ENCODE measurements at regions not wholly inside any gene's neighbourhood (a gene's known extent, or its start where the extent isn't known, plus 50 kb on each side); places are given as distances from the start of the nearest gene placed in this dataset.

GRCh38 chrX:26411045-26411444 is 195.1 kb downstream of the MAGEB5 start:
- ATAC-seq (no peak), DNase-seq (no peak)
- H3K27me3 ChIP-seq: no peaks in the 10 kb centered on the region
- no peaks in the 10 kb centered on the region for H3K36me3 ChIP-seq
- intact Hi-C loops (cut with DNase I): no loop called here
- TF ChIP-seq, protein P1, sequence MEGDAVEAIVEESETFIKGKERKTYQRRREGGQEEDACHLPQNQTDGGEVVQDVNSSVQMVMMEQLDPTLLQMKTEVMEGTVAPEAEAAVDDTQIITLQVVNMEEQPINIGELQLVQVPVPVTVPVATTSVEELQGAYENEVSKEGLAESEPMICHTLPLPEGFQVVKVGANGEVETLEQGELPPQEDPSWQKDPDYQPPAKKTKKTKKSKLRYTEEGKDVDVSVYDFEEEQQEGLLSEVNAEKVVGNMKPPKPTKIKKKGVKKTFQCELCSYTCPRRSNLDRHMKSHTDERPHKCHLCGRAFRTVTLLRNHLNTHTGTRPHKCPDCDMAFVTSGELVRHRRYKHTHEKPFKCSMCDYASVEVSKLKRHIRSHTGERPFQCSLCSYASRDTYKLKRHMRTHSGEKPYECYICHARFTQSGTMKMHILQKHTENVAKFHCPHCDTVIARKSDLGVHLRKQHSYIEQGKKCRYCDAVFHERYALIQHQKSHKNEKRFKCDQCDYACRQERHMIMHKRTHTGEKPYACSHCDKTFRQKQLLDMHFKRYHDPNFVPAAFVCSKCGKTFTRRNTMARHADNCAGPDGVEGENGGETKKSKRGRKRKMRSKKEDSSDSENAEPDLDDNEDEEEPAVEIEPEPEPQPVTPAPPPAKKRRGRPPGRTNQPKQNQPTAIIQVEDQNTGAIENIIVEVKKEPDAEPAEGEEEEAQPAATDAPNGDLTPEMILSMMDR (IDR thresholded peaks at IDR 0.05): no peak
- H3K9me3 ChIP-seq: no peaks in the 10 kb centered on the region
- no peak overlapping the region for H3K27ac ChIP-seq
- H3K4me1 ChIP-seq: no peaks in the 10 kb centered on the region
- no peak overlapping the region for H3K4me3 ChIP-seq

- H3K36me3 ChIP-seq: no peaks in the 10 kb centered on the region
- H3K4me3 ChIP-seq: no peak overlapping the region
- DNase-seq: no peak
- H3K27me3 ChIP-seq: no peaks in the 10 kb centered on the region
- H3K4me1 ChIP-seq: no peaks in the 10 kb centered on the region
- no peak for ATAC-seq
- TF ChIP-seq, protein P1 (IDR thresholded peaks at IDR 0.05): no peak
- H3K9me3 ChIP-seq: no peaks in the 10 kb centered on the region
- H3K27ac ChIP-seq: no peak overlapping the region
- intact Hi-C loops (cut with DNase I): no loop called here
Observed at GRCh38 chrX:26409636-26410035, 193.7 kb downstream of the MAGEB5 start.

GRCh38 chrX:26387906-26388305 is 171.9 kb downstream of the MAGEB5 start:
- Histone ChIP-seq H3K9me3 (no peaks in the 10 kb centered on the region), H3K4me1 (no peaks in the 10 kb centered on the region), H3K27ac (no peak overlapping the region), H3K4me3 (no peak overlapping the region), H3K36me3 (no peaks in the 10 kb centered on the region), H3K27me3 (no peaks in the 10 kb centered on the region)
- ATAC-seq: no peak
- intact Hi-C loops (cut with DNase I): no loop called here
- DNase-seq: no peak
- TF ChIP-seq, protein P1 (IDR thresholded peaks at IDR 0.05): no peak

DNA sequence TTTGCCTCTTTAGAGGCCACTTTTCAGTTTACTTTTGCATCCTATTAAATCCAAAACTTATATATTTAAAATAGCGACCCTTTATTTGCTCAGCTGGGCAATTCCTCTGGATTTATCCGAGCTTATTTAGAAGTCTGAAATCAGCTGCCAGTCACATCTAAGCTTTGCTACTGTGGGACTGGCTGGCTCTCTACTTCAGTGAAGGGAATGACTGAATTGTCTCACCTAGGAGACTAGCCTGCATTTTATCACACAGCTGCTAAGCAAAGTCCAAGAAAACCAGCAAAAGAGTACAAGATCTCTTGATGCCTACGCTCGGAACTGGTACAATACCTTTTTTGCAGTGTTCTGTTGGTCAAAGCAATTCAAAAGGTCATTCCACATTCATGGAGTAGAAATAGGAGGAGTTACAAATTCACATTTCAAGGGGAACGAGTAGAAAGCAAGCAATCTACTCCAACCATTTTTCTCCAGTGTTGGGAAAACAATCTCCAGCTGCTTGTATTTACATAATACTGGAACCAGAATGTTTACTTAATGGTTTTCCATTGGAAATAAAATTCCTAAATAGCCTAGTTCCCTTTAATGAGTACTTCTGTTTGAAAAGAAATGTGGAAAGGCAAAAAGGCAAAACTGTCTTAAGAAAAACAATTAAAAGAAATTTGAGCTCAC is 160.2 kb downstream of the MAGEB5 start:
- TF ChIP-seq, protein P1 (IDR thresholded peaks at IDR 0.05): no peak
- Histone ChIP-seq H3K9me3 (peaks cover 0 to 3% of the 10 kb centered on the region in 2 donors), H3K36me3 (no peaks in the 10 kb centered on the region), H3K4me1 (no peaks in the 10 kb centered on the region), H3K27ac (no peak overlapping the region), H3K27me3 (no peaks in the 10 kb centered on the region), H3K4me3 (no peak overlapping the region)
- ATAC-seq (no peak), DNase-seq (no peak)
- intact Hi-C loops (cut with DNase I): no loop called here

- DNase-seq (no peak), ATAC-seq (no peak)
- Histone ChIP-seq H3K27me3 (no peaks in the 10 kb centered on the region), H3K4me1 (no peaks in the 10 kb centered on the region), H3K9me3 (peaks cover 0 to 3% of the 10 kb centered on the region in 2 donors), H3K36me3 (no peaks in the 10 kb centered on the region), H3K27ac (no peak overlapping the region), H3K4me3 (no peak overlapping the region)
- intact Hi-C loops (cut with DNase I): no loop called here
- TF ChIP-seq, protein P1 (IDR thresholded peaks at IDR 0.05): no peak
Observed at GRCh38 chrX:26375346-26375745, 159.4 kb downstream of the MAGEB5 start.
